ENCODE measurements at regions not wholly inside any gene's neighbourhood (a gene's known extent, or its start where the extent isn't known, plus 50 kb on each side); places are given as distances from the start of the nearest gene placed in this dataset.
A peak's percentile ranks its signal among the peaks of the same experiment; 100 is the strongest.

DNA sequence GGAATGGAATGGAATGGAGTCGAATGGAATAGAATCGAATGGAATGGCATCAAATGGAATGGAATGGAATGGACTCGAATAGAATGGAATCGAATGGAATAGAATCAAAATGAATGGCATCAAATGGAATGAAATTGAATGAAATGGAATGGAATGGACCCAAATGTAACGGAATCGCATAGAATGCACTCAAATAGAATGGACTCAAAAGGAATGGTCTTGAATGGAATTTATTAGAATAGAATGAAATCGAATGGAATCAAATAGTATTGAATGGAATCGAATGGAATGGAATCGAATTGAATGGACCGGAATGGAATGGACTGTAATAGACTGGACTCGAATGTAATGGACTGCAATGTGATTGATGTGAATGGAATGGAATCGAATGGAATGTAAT lies 501.4 kb upstream of the WSB1 start:
- no peak for TF ChIP-seq JUND (IDR thresholded peaks at IDR 0.05; ENCODE audit: low read depth)
- peak in 1 of 2 experiments; percentile 37 for DNase-seq (ENCODE audit: low read depth in 1 of 2, low spot score in 1 of 2)
- in situ Hi-C loops (cut with HindIII; ENCODE audit: low pct_unique_long_range_greater_than_20kb, low sequenced_read_pairs) = no loop called here

DNA sequence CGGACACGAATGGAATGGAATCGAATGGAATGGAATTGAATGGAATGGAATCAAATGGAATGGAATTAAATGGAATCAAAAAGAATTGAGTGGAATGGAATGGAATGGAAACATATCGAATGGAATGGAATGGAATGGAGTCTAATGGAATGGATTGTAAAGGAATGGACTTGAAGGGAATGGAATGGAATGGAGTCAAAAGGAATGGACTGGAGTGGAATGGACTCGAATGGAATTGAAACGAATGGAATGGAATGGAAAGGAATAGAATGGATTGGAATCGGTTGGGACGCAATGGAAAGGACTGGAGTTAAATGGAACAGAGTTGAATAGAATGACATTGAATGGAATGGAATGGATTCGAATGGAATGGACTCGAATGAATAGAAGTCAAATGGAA lies 486.9 kb upstream of the WSB1 start:
- in situ Hi-C loops (cut with HindIII; ENCODE audit: low pct_unique_long_range_greater_than_20kb, low sequenced_read_pairs) = no loop called here
- no peak for DNase-seq (ENCODE audit: low read depth in 1 of 2, low spot score in 1 of 2)
- TF ChIP-seq JUND (IDR thresholded peaks at IDR 0.05; ENCODE audit: low read depth) = no peak

DNA sequence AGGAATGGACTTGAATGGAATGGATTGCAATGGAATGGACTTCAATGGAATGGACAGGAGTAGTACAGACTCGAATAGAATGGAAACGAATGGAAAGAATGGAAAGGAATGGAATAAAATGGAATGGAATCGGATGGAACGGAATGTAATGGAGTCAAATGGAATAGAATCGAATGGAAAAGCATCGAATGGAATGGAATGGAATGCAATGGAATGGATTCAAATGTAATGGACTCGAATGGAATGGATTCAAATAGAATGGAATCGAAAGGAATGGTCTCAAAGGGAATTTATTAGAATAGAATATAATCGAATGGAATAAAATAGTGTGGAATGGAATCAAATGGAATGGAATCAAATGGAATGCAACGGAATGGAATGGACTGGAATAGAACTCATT lies 484.9 kb upstream of the WSB1 start:
- no peak for TF ChIP-seq JUND (IDR thresholded peaks at IDR 0.05; ENCODE audit: low read depth)
- no peak for DNase-seq (ENCODE audit: low read depth in 1 of 2, low spot score in 1 of 2)
- in situ Hi-C loops (cut with HindIII; ENCODE audit: low pct_unique_long_range_greater_than_20kb, low sequenced_read_pairs) = no loop called here

DNA sequence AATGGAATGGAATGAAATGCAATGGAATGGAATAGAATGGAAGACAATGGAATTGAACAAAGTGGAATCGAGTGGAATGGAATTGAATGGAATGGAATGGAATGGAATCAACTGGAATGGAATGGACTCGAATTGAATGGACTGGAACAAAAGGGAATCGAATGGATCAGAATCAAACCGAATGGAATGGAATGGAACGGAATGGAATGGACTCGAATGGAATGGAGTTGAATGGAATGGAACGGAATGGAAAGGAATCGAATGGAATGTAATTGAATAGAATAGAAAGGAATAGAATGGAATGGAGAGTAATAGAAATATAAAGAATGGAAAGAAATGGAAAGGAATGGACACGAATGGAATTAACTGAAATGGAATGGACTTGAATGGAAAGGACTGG lies 475.2 kb upstream of the WSB1 start:
- DNase-seq (ENCODE audit: low read depth in 1 of 2, low spot score in 1 of 2) = no peak
- TF ChIP-seq JUND (IDR thresholded peaks at IDR 0.05; ENCODE audit: low read depth) = no peak
- in situ Hi-C loops (cut with HindIII; ENCODE audit: low pct_unique_long_range_greater_than_20kb, low sequenced_read_pairs) = no loop called here
